Testis (tissue), 2 donors: ENCODE measurements at regions not wholly inside any gene's neighbourhood (a gene's known extent, or its start where the extent isn't known, plus 50 kb on each side); places are given as distances from the start of the nearest gene placed in this dataset.

ENCODE experiments used
- DNase-seq: peaks from one replicate; pipeline ENCODE4 v3.0.0-alpha.2; 2019
- H3K27ac ChIP-seq, 2 donors: fragments of 200-600 bp; sonication (generic); one replicate each; pipeline ENCODE4 v1.5.1; 2019
- H3K27me3 ChIP-seq: fragments of 200-600 bp; sonication (generic); one replicate; pipeline ENCODE4 v1.5.1; 2019
- H3K36me3 ChIP-seq: fragments of 200-600 bp; sonication (generic); one replicate; pipeline ENCODE4 v1.5.1; 2017; ENCODE audit warnings: low read depth; ENCODE audit errors: missing control alignments
- H3K4me1 ChIP-seq: fragments of 200-600 bp; sonication (generic); one replicate; pipeline ENCODE4 v1.5.1; 2019
- H3K4me3 ChIP-seq, 2 donors: fragments of 200-600 bp; sonication (generic); one replicate each; pipeline ENCODE4 v1.5.1; 2017 to 2019
- H3K9me3 ChIP-seq: fragments of 200-600 bp; sonication (generic); one replicate; pipeline ENCODE4 v1.5.1; 2017
- POLR2A ChIP-seq: fragments of 450-650 bp; IDR thresholded peaks from one replicate; pipeline ENCODE4 v1.6.1; 2017; ENCODE audit warnings: antibody characterized with exemption, mild to moderate bottlenecking, moderate library complexity
- WGBS, 2 donors: methylation state at CpG; one replicate each; pipeline ENCODE4 v1.1.5; 2018; 5-methylcytosine and 5-hydroxymethylcytosine counted together
- intact Hi-C: fragments of 100-400 bp; cut with DNase I; formaldehyde crosslinking; loops from one replicate; pipeline ENCODE4 v1.15.1; 2023; ENCODE audit warnings: low total_unique reads
- TF ChIP-seq, protein P1 (sequence below), 3 experiments: fragments of 450-650 bp in 2 of 3; fragments of 200-600 bp in 1 of 3; sonication (generic) in 1 of 3; IDR thresholded peaks; one replicate each; pipeline ENCODE4 v1.5.1; 2016 to 2019; ENCODE audit warnings: antibody characterized with exemption in 3 of 3, mild to moderate bottlenecking in 2 of 3, moderate library complexity in 1 of 3

DNA sequence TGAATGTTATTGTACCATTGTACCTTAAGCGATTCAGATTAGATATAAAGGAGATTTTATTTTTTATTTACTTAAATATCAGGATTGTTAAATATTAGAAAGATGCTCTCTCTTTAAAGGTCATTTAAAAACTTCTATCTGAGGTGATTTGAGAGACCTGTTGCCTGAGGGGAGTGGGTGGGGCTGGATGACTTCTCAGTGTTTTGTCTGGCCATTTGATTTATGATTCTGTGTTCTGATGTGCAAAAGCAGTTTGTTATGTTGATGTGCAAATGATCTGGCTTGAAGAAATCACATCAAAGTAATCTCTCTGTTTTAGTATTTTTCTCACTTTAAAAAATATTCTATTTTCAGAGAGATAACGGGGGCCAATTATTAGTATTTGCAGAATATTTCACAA lies 370.8 kb downstream of the NUP35 start:
- Histone ChIP-seq H3K36me3 (no peaks in the 10 kb centered on the region), H3K9me3 (no peaks in the 10 kb centered on the region), H3K27ac (no peak overlapping the region), H3K4me1 (no peaks in the 10 kb centered on the region), H3K4me3 (no peak overlapping the region), H3K27me3 (no peaks in the 10 kb centered on the region)
- intact Hi-C loops = no loop called here
- no peak for TF ChIP-seq POLR2A
- TF ChIP-seq, protein P1, sequence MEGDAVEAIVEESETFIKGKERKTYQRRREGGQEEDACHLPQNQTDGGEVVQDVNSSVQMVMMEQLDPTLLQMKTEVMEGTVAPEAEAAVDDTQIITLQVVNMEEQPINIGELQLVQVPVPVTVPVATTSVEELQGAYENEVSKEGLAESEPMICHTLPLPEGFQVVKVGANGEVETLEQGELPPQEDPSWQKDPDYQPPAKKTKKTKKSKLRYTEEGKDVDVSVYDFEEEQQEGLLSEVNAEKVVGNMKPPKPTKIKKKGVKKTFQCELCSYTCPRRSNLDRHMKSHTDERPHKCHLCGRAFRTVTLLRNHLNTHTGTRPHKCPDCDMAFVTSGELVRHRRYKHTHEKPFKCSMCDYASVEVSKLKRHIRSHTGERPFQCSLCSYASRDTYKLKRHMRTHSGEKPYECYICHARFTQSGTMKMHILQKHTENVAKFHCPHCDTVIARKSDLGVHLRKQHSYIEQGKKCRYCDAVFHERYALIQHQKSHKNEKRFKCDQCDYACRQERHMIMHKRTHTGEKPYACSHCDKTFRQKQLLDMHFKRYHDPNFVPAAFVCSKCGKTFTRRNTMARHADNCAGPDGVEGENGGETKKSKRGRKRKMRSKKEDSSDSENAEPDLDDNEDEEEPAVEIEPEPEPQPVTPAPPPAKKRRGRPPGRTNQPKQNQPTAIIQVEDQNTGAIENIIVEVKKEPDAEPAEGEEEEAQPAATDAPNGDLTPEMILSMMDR (IDR thresholded peaks at IDR 0.05) = no peak
- no peak for DNase-seq
- 91 to 97% methylated on average over 2 of the region's 2 CpGs for WGBS, 2 donors

DNA sequence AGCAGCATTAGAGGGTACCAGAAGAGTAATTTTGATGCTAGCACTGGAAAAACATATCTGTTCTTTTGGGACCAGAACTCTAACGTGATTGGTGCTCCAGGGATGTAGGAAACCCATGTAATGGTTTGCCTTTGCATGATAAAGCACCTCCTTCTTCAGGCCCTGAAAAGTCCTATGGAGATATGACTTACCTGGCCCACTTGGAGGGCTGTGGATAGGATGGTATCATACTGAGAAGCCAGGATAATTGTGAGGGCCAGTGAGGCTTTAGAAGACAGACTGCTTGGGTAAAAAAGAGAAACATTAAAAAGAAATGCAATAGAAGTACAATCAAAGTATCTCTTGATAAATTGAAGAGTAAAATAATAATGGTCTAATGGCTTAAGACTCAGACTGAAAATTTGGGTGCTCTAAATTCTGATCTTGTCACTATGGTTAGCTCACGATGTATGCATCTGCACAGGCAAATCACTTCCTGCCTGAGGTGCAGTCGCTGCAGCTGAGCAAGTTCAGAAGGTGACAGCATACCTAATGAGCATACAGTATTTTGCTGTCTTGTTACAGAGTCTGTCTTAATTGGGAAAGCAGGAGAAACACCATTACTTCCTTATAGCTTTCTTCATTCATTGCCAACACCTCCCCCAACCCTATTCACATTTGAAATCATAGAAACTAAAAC lies 371.5 kb downstream of the NUP35 start:
- Histone ChIP-seq H3K9me3 (no peaks in the 10 kb centered on the region), H3K27me3 (no peaks in the 10 kb centered on the region), H3K4me1 (no peaks in the 10 kb centered on the region), H3K4me3 (no peak overlapping the region), H3K36me3 (no peaks in the 10 kb centered on the region), H3K27ac (no peak overlapping the region)
- WGBS, 2 donors = 63 to 71% methylated on average over 3 of the region's 3 CpGs
- TF ChIP-seq, protein P1 (IDR thresholded peaks at IDR 0.05) = no peak
- no peak for TF ChIP-seq POLR2A
- DNase-seq = no peak
- intact Hi-C loops = no loop called here

DNA sequence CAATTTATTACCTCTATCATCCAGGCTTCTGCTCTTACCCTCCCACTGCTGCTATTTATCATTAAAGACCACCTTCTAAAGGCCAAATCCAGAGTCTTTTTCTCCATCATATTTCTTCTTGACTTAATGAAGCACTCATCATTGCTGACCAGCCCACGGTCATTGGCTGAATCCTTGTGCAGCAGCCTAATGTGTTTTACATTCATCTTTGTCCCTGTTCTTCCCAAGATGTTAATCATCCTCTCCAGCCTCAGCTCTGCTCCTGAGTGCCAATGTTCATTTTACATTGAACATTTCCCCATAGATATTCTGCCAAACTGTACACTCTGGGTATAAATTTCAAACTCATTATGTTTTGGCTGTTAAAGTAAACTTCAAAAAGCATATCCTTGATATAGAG lies 373.6 kb downstream of the NUP35 start:
- no peak overlapping the region for H3K4me3 ChIP-seq
- DNase-seq = no peak
- 61 to 70% methylated on average over 1 of the region's 1 CpG for WGBS, 2 donors
- H3K9me3 ChIP-seq = no peaks in the 10 kb centered on the region
- no peaks in the 10 kb centered on the region for H3K36me3 ChIP-seq
- H3K27ac ChIP-seq = no peak overlapping the region
- H3K27me3 ChIP-seq = no peaks in the 10 kb centered on the region
- intact Hi-C loops = no loop called here
- no peaks in the 10 kb centered on the region for H3K4me1 ChIP-seq
- no peak for TF ChIP-seq POLR2A

DNA sequence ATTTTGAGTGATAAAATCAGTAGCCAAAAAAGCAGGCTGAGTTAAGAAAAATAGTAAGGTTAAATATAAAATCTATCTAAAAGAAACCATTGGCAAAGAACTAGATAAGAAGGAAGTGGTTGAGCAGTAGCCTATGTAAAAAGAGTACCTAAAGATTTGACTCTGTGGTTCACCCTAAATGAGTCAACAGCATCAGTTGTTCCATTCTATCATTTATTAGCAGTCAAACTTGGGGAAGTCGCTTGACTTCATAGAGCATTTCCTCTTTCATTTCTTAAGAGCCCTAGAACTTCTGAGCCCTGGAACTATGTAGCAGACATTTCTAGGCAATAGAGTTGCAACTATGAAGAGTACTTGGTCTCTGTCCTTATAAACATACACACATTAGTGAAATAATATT lies 381.7 kb downstream of the NUP35 start:
- TF ChIP-seq, protein P1 (IDR thresholded peaks at IDR 0.05) = no peak
- TF ChIP-seq POLR2A = no peak
- Histone ChIP-seq H3K27me3 (no peaks in the 10 kb centered on the region), H3K4me1 (no peaks in the 10 kb centered on the region), H3K9me3 (no peaks in the 10 kb centered on the region), H3K36me3 (no peaks in the 10 kb centered on the region), H3K27ac (no peak overlapping the region), H3K4me3 (no peak overlapping the region)
- intact Hi-C loops = no loop called here
- 90 to 92% methylated on average over 1 of the region's 1 CpG for whole genome bisulfite sequencing, 2 donors
- no peak for DNase-seq

DNA sequence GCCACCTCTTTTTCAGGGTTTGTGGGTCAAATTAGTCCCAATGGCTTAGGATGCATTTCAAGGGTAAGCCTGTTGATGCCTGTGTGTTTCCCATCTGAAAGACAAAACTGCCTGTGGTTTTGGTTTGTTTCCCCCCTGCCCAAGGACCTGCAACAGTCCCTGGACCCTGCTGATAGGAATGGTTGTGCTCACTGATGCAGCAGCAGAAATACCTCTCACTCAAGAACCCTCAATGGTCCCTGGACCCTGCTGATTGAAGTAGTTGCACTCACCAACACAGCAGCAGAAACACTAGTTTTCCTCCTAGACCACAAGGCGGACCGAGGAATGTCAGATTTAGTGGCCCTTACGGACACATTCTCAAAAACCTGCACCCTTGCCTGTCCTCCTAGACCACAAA lies 386.9 kb downstream of the NUP35 start:
- WGBS, 2 donors = 63 to 65% methylated on average over 3 of the region's 3 CpGs
- no peak for TF ChIP-seq POLR2A
- TF ChIP-seq, protein P1 (IDR thresholded peaks at IDR 0.05) = no peak
- no peaks in the 10 kb centered on the region for H3K36me3 ChIP-seq
- no peaks in the 10 kb centered on the region for H3K9me3 ChIP-seq
- H3K27ac ChIP-seq = no peak overlapping the region
- H3K4me1 ChIP-seq = no peaks in the 10 kb centered on the region
- H3K27me3 ChIP-seq = no peaks in the 10 kb centered on the region
- intact Hi-C loops = no loop called here
- no peak overlapping the region for H3K4me3 ChIP-seq
- DNase-seq = no peak
